Epithelial cell of prostate (primary cell): ENCODE measurements at regions not wholly inside any gene's neighbourhood (a gene's known extent, or its start where the extent isn't known, plus 50 kb on each side); places are given as distances from the start of the nearest gene placed in this dataset.
"Not testable (repeated sequence)": the region's sequence is repeated elsewhere in the genome, so short reads cannot be mapped to it uniquely, and the experiment has no call there.

Source experiments
- DNase-seq: peaks from one replicate; pipeline ENCODE4 v3.0.0-alpha.2; 2011; ENCODE audit warnings: low read depth, low spot score
- H3K27ac ChIP-seq: fragments of 450-650 bp; 2 replicates; pipeline ENCODE4 v1.5.1; 2017; ENCODE audit warnings: mild to moderate bottlenecking

GRCh38 chr4:27117453-27117852, 256.8 kb downstream of the STIM2 start:
- no peak overlapping the region for H3K27ac ChIP-seq
- no peak for DNase-seq

GRCh38 chr4:27119239-27119638, 258.6 kb downstream of the STIM2 start:
- no peak overlapping the region for H3K27ac ChIP-seq
- no peak for DNase-seq

GRCh38 chr4:27121830-27122229, 261.2 kb downstream of the STIM2 start:
- no peak overlapping the region for H3K27ac ChIP-seq
- no peak for DNase-seq

GRCh38 chr4:27123123-27123768, 262.6 kb downstream of the STIM2 start:
- H3K27ac ChIP-seq = no peak overlapping the region
- DNase-seq = peak; percentile 5

- no peak for DNase-seq
Observed at GRCh38 chr4:27123769-27124124, 263.1 kb downstream of the STIM2 start.

GRCh38 chr4:27126895-27127294, 266.3 kb downstream of the STIM2 start:
- not testable (repeated sequence) for DNase-seq, H3K27ac ChIP-seq

More at GRCh38 chr4:27123769-27124124, 263.1 kb downstream of the STIM2 start:
- H3K27ac ChIP-seq = no peak overlapping the region

GRCh38 chr4:27128443-27128842, 267.8 kb downstream of the STIM2 start:
- DNase-seq = no peak
- no peak overlapping the region for H3K27ac ChIP-seq

- no peak for DNase-seq
- no peak overlapping the region for H3K27ac ChIP-seq
Observed at GRCh38 chr4:27129871-27130366, 269.3 kb downstream of the STIM2 start.

- no peak for DNase-seq
- H3K27ac ChIP-seq = no peak overlapping the region
Observed at GRCh38 chr4:27132497-27132896, 271.9 kb downstream of the STIM2 start.

- DNase-seq = no peak
- no peak overlapping the region for H3K27ac ChIP-seq
Observed at GRCh38 chr4:27140486-27140885, 279.8 kb downstream of the STIM2 start.

GRCh38 chr4:27141530-27141929, 280.9 kb downstream of the STIM2 start:
- H3K27ac ChIP-seq = no peak overlapping the region

GRCh38 chr4:27142841-27143240, 282.2 kb downstream of the STIM2 start:
- no peak for DNase-seq
- no peak overlapping the region for H3K27ac ChIP-seq

More at GRCh38 chr4:27141530-27141929, 280.9 kb downstream of the STIM2 start:
- no peak for DNase-seq

- no peak overlapping the region for H3K27ac ChIP-seq
- DNase-seq = no peak
Observed at GRCh38 chr4:27145597-27145996, 285.0 kb downstream of the STIM2 start.

- no peak for DNase-seq
- no peak overlapping the region for H3K27ac ChIP-seq
Observed at GRCh38 chr4:27148211-27148895, 287.7 kb downstream of the STIM2 start.

GRCh38 chr4:27149541-27150212, 289.0 kb downstream of the STIM2 start:
- no peak overlapping the region for H3K27ac ChIP-seq
- no peak for DNase-seq

GRCh38 chr4:27152703-27153102, 292.1 kb downstream of the STIM2 start:
- no peak overlapping the region for H3K27ac ChIP-seq
- DNase-seq = no peak

- DNase-seq = peak; percentile 69
- no peak overlapping the region for H3K27ac ChIP-seq
Observed at GRCh38 chr4:27154706-27155105, 294.1 kb downstream of the STIM2 start.

GRCh38 chr4:27161191-27161590, 300.6 kb downstream of the STIM2 start:
- no peak overlapping the region for H3K27ac ChIP-seq
- DNase-seq = no peak

GRCh38 chr4:27168783-27169182, 308.1 kb downstream of the STIM2 start:
- no peak overlapping the region for H3K27ac ChIP-seq
- DNase-seq = no peak

- H3K27ac ChIP-seq = no peak overlapping the region
- DNase-seq = no peak
Observed at GRCh38 chr4:27173280-27173679, 312.6 kb downstream of the STIM2 start.

- DNase-seq = no peak
- no peak overlapping the region for H3K27ac ChIP-seq
Observed at GRCh38 chr4:27176400-27176799, 315.8 kb downstream of the STIM2 start.
